Aorta (tissue), 5 donors: ENCODE measurements at regions not wholly inside any gene's neighbourhood (a gene's known extent, or its start where the extent isn't known, plus 50 kb on each side); places are given as distances from the start of the nearest gene placed in this dataset.
A peak's percentile ranks its signal among the peaks of the same experiment; 100 is the strongest.

ENCODE experiments used
- ATAC-seq: fragments of 200-7000 bp; cut with Tn5 transposase; one replicate; pipeline ENCODE4 v1.9.1; 2022; ENCODE audit warnings: moderate library complexity; ENCODE audit not compliant: low FRiP score
- DNase-seq, 2 donors: peaks; one replicate each; pipeline ENCODE4 v3.0.0-alpha.2; 2020
- H3K27ac ChIP-seq, 2 donors: one replicate each; pipeline ENCODE4 v1.5.1; 2013; ENCODE audit warnings: low read length in 2 of 2, mild to moderate bottlenecking in 2 of 2, moderate library complexity in 2 of 2, control low read depth in 1 of 2, inconsistent platforms in 1 of 2, low read depth in 1 of 2
- H3K27me3 ChIP-seq, 2 donors: one replicate each; pipeline ENCODE4 v1.6.1; 2013; ENCODE audit warnings: control low read depth in 1 of 2, low read length in 1 of 2, mild to moderate bottlenecking in 1 of 2, moderate library complexity in 1 of 2; ENCODE audit not compliant: insufficient read depth in 2 of 2, control insufficient read depth in 1 of 2
- H3K36me3 ChIP-seq, 2 donors: one replicate each; pipeline ENCODE4 v1.6.1; 2013; ENCODE audit warnings: control low read depth in 1 of 2, low read length in 1 of 2, mild to moderate bottlenecking in 1 of 2; ENCODE audit not compliant: insufficient read depth in 2 of 2, control insufficient read depth in 1 of 2
- H3K4me1 ChIP-seq, 2 donors: one replicate each; pipeline ENCODE4 v1.6.1; 2013; ENCODE audit warnings: low read length in 2 of 2, control low read depth in 1 of 2, mild to moderate bottlenecking in 1 of 2, moderate library complexity in 1 of 2; ENCODE audit not compliant: insufficient read depth in 2 of 2, control insufficient read depth in 1 of 2
- H3K4me3 ChIP-seq, 2 donors: one replicate each; pipeline ENCODE4 v1.5.1; 2013; ENCODE audit warnings: low read length in 2 of 2, control low read depth in 1 of 2, mild to moderate bottlenecking in 1 of 2
- H3K9me3 ChIP-seq: one replicate; pipeline ENCODE4 v1.6.1; 2013; ENCODE audit warnings: mild to moderate bottlenecking, low read length; ENCODE audit not compliant: control insufficient read depth
- WGBS, 2 donors: extraction: QIAGEN DNeasy Blood & Tissue Kit; methylation state at CpG; one replicate each; pipeline ENCODE4 v1.1.7; 2013; 5-methylcytosine and 5-hydroxymethylcytosine counted together
- intact Hi-C, 2 donors: fragments of 100-400 bp; cut with DNase I; formaldehyde crosslinking; loops; one replicate each; pipeline versions ENCODE4 v1.14.2 to v1.15.0; 2022
- donor health status: healthy with polysubstance abuse.
- donor health status: Bipolar disorder and iron deficiency.
- donor health status: DM: no; HTN: no; CAD: no.
- donor health status: DM: no; HTN: no; CAD: no.
- donor health status: DM: yes; HTN: yes; CAD: no.

DNA sequence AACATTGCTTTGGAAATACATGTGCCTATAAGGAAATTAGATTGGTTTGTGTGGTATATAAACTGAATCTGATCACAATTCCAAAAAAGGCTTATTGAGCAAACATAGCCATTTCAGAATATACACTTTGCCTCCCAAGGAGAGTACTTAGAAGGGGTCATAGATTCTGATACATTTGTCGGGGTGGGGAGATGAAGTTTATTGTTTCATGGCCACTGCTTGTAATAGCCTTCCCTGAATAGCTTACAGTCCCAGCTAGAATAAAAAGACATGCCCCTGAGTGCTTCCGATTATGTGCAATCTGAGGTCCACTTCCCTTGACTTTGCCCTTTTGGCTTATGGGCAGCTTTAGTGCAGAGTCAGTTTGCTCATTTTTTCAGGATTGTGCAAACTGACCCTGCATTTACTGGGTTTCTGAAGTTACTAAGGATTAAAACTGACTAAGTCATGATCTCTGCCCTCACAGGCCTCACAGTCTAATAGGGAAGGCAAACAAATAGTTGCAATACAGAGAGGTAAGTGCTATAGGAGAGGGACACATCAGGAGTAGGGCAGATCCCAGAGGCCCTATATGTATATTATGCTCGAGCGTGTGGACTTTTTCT, 184.2 kb downstream of the BLID start:
- ATAC-seq (no peak), DNase-seq (no peak)
- Histone ChIP-seq H3K27me3 (no peaks in the 10 kb centered on the region), H3K27ac (no peak overlapping the region), H3K36me3 (no peaks in the 10 kb centered on the region), H3K4me3 (no peak overlapping the region), H3K4me1 (no peaks in the 10 kb centered on the region), H3K9me3 (no peaks in the 10 kb centered on the region)
- 80 to 81% methylated on average over 4 of the region's 4 CpGs for WGBS, 2 donors
- intact Hi-C loops: no loop called here

DNA sequence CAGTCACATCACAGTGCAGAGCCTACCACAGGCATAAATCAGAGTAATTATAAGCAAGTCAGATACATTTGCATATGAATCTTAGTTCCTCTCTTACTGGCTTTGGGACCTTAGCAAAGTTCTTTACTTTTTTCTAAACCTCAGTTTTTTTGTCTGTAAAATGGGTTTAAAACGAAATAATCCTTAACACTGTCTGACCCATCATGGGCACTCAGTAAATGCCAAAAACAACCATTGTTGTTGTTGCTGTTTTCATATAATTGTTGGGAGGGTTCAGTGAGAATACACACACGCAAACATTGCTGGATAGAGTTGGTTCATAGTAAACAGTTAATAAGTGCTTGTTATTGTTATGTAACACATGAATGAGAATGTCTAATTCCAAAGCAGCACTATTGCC, 184.9 kb downstream of the BLID start:
- intact Hi-C loops: no loop called here
- 86 to 97% methylated on average over 2 of the region's 2 CpGs for WGBS, 2 donors
- Histone ChIP-seq H3K27ac (no peak overlapping the region), H3K27me3 (no peaks in the 10 kb centered on the region), H3K9me3 (no peaks in the 10 kb centered on the region), H3K4me1 (no peaks in the 10 kb centered on the region), H3K4me3 (no peak overlapping the region), H3K36me3 (no peaks in the 10 kb centered on the region)
- ATAC-seq (no peak), DNase-seq (no peak)

DNA sequence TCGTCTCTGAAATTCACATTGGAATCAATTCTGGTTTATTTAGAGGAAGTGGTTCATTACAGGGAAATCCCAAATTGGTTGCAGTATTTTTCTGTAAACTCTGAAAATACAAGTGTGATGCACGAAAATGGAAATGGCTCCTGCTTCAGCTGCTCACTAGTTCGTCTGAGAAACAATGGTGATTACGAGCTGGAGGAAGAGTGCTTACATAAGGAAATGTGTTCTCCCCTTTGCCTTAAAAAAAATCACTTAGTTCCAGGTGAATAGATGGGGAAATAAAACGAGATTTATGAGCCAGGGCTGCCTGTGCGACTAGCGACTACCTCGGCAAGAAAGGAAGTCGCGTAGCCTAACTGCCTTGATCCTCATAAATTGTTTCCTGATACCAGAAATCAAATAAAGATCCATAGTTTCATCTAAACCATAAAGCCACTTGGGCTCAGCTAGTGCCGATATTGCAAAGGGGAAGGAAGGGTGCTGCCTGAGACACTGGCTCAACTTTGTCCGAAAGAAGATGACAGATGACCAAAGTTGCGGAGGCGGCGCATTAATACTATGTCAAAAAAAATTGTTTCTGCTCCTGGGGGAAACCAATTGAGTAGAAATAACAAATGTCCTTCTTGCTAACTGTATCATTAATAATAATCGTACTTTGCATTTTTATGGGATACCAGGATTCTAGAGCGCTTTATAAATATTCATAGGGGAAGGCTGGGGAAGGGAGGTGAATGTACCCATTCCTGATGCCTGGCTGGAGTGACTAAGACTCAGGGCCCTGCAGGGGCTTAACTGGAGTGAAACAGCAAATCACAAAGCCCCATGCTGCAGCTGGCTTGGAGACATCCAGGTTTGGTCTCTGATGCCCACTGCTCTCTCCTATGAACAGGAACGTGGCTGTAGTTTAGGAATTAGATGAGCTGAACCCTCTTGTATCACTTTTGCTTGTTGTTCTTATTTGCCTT, 185.7 kb downstream of the BLID start:
- peak; percentile 47 for ATAC-seq

DNA sequence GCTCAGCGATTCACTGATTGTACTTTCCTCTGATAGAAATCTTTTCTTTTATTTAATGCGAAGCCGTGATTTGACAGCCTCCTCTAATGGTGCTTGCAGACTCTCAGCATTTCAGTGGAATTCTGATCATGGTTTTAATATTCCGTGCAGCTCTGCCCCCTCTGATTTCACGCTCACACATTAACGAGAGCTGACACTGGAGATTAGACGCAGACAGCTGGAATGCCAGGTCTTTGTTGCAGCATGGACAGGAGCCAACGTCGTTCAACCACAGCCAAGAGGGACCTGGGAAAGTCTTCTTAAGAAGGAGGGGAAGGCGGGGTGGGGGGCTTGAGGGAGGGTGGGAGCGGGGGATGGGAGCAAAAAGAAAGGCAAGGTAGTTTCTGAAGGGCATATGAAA, 186.4 kb downstream of the BLID start:
- 1% methylated on average over 11 of the region's 11 CpGs for WGBS, 2 donors
- H3K4me1 ChIP-seq: no peaks in the 10 kb centered on the region
- no peak overlapping the region for H3K27ac ChIP-seq
- intact Hi-C loops: no loop called here
- H3K4me3 ChIP-seq: peak overlapping the region; percentile 72 to 94
- no peaks in the 10 kb centered on the region for H3K36me3 ChIP-seq
- DNase-seq (peak in 1 of 2 donors; percentile 48), ATAC-seq (peak; percentile 44)
- H3K27me3 ChIP-seq: no peaks in the 10 kb centered on the region
- no peaks in the 10 kb centered on the region for H3K9me3 ChIP-seq

More for the DNA sequence above, 185.7 kb downstream of the BLID start:
- no peaks in the 10 kb centered on the region for H3K27me3 ChIP-seq
- peak overlapping the region; percentile 72 to 94 for H3K4me3 ChIP-seq
- no peaks in the 10 kb centered on the region for H3K36me3 ChIP-seq
- WGBS, 2 donors: 9 to 15% methylated on average over 18 of the region's 18 CpGs
- intact Hi-C loops: no loop called here
- no peak for DNase-seq
- H3K9me3 ChIP-seq: no peaks in the 10 kb centered on the region
- no peaks in the 10 kb centered on the region for H3K4me1 ChIP-seq
- no peak overlapping the region for H3K27ac ChIP-seq

DNA sequence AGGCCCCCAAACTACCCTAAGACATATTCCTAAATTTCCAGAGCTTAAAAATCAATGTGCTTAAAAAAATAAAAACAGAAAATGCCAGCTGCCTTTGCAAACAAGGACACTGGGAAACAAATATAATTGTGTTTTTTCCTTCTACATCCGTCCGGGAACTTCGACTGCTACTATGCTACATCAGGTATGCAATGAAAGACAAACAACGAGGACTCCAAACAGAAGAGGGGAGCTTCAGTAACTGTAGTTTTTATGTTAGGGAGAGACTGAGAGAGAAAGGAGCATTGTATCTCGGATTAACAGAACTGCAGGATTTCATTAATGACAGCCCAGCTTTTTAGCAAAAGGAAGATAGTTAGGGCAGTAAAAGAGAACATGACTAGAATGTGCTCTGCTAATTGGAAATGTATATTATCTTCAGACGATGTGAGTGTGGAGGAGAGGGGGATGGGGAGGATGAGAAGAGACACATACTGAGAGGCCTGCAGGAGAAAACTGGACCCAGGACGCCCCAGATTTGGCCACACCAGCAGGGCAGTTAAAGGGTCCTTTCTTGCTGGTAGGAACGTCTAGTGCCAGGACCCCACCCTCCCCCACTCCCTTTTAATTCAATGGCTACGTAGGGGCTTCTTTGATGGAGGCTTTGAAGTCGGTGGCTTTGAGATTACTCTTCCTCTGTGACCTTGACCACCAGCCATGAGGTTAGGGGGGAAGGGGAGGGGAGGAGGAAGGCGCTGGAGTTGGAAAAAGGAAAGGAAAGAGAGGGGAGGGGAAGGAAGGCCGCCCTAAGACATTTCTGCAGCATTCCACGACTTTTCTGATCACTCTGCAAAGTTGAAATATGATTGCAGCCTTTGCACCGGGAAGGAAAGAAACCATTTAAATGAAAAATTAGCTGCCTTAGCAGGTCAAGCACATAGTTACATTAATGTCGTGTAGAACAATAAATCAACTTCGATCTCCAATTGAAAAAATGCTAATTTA, 187.1 kb downstream of the BLID start:
- intact Hi-C loops: no loop called here
- ATAC-seq: no peak

DNA sequence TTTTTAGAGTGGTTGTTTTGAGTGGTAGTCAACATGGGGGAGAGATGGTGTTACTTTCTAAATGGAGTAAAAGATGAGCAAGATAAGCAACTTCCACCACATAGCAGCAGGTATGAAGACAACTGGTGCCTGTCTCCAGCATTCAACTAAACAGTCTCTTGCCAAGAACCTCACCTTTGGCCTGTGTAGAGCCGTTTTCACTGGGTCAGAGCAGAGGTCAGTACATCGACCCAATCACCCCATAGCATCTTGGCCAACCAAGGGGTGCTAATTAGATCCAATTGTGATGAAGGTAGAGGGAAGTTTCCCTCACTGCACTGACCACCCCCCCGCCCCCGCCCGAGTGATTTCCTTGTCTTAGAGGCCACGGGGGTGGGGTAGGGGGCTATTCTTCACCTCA, 188.2 kb downstream of the BLID start:
- intact Hi-C loops: no loop called here
- 79 to 87% methylated on average over 6 of the region's 6 CpGs for WGBS, 2 donors
- Histone ChIP-seq H3K4me1 (no peaks in the 10 kb centered on the region), H3K4me3 (no peak overlapping the region), H3K36me3 (no peaks in the 10 kb centered on the region), H3K27me3 (no peaks in the 10 kb centered on the region), H3K27ac (no peak overlapping the region), H3K9me3 (no peaks in the 10 kb centered on the region)
- ATAC-seq (no peak), DNase-seq (no peak)

More for the DNA sequence above, 187.1 kb downstream of the BLID start:
- H3K36me3 ChIP-seq: no peaks in the 10 kb centered on the region
- DNase-seq: no peak
- H3K4me3 ChIP-seq: peak overlapping the region; percentile 72 to 94
- no peak overlapping the region for H3K27ac ChIP-seq
- H3K4me1 ChIP-seq: no peaks in the 10 kb centered on the region
- 28 to 31% methylated on average over 16 of the region's 16 CpGs for WGBS, 2 donors
- H3K9me3 ChIP-seq: no peaks in the 10 kb centered on the region
- H3K27me3 ChIP-seq: no peaks in the 10 kb centered on the region

DNA sequence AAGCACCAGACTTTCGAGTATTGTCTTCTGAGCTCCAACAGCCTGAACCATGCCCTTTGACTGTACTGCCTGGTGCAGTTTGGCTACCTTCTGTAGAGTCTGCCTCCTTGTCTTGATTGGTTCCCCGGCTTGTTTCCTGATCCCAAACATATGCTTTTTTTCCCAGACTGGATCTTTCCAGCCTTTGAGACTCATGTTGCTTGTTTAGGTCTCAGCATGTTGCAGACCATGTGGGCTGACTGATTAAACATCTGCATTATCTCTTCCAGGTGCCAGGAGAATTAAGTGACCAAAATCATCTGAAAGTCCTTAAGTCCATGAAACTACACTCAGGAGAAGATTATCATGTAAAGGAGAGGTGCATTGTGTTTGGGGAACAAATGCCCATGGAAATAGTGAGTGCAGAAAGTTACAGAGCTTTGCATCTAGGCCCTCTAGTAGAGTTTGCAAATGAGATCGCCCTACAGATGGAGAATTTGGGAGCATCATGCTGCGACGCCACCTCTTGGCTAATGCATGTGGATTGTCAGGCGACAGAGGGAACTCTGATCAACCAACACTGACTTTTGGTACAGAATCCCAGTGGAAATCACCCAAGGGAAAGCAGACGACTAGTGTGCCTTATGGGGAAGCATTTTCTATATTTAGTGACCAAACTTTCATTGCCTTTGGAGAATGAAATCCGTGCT, 188.8 kb downstream of the BLID start:
- Histone ChIP-seq H3K27me3 (no peaks in the 10 kb centered on the region), H3K36me3 (no peaks in the 10 kb centered on the region), H3K27ac (no peak overlapping the region), H3K4me3 (no peak overlapping the region), H3K9me3 (no peaks in the 10 kb centered on the region), H3K4me1 (no peaks in the 10 kb centered on the region)
- 72 to 74% methylated on average over 8 of the region's 8 CpGs for WGBS, 2 donors
- ATAC-seq (no peak), DNase-seq (no peak)
- intact Hi-C loops: no loop called here

DNA sequence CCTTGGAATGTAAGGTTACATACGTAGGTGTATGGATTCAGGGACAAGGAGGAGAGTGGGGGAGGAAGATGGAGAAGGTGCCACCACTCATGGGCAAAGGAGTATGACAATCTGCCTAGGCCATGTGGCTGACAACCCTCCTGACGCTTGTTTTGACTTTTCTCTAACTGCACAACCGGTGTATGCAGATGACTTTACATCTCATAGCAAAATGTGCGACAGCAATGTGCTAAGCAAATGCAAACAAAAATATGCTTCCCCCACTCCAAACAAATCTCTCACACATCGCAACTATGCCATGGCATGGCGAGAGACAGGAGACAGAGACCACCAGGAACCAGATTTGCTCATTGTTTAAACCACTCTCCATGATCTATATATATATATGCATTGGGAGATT, 191.8 kb downstream of the BLID start:
- WGBS, 2 donors: 96 to 97% methylated on average over 6 of the region's 6 CpGs
- Histone ChIP-seq H3K4me1 (no peaks in the 10 kb centered on the region), H3K27ac (no peak overlapping the region), H3K27me3 (no peaks in the 10 kb centered on the region), H3K36me3 (no peaks in the 10 kb centered on the region), H3K4me3 (no peak overlapping the region), H3K9me3 (no peaks in the 10 kb centered on the region)
- ATAC-seq (no peak), DNase-seq (no peak)
- intact Hi-C loops: no loop called here
